PC-9 (cell line): ENCODE measurements at regions not wholly inside any gene's neighbourhood (a gene's known extent, or its start where the extent isn't known, plus 50 kb on each side); places are given as distances from the start of the nearest gene placed in this dataset.

Source experiments
- BruUV-seq: library from RNA; stranded (reverse); fragments of 400-500 nt; replicated peaks from 2 replicates; lab custom pipeline; 2021; lab: Mats Ljungman, UMichigan
- CTCF ChIA-PET: fragments of 300-600 bp; sonication (Branson Sonifier 250); formaldehyde crosslinking; loops from one replicate; lab custom pipeline; 2022; ENCODE audit warnings: antibody characterized with exemption; lab: Charles Lee
- POLR2A ChIA-PET: fragments of 300-600 bp; sonication (Branson Sonifier 250); formaldehyde crosslinking; loops from one replicate; lab custom pipeline; 2022; ENCODE audit warnings: antibody characterized with exemption; ENCODE audit not compliant: unreplicated experiment; lab: Charles Lee
- DNase-seq, 2 experiments: peaks; one replicate each; pipeline versions ENCODE4 v3.0.0 to v3.0.0-alpha.2; 2015 to 2022; ENCODE audit warnings: mixed read lengths in 1 of 2
- H2AFZ ChIP-seq: fragments of 200-600 bp; sonication (generic); 2 replicates; pipeline ENCODE4 v1.8.1; 2017; ENCODE audit warnings: antibody characterized with exemption
- H3F3A ChIP-seq: fragments of 200-600 bp; sonication (generic); 2 replicates; pipeline ENCODE4 v1.8.1; 2017; ENCODE audit warnings: antibody characterized with exemption, mild to moderate bottlenecking, low read depth; ENCODE audit not compliant: insufficient read depth
- H3K27ac ChIP-seq: fragments of 200-600 bp; sonication (generic); 2 replicates; pipeline ENCODE4 v1.6.1; 2016; ENCODE audit warnings: mixed run types
- H3K27me3 ChIP-seq: fragments of 200-600 bp; sonication (generic); 2 replicates; pipeline ENCODE4 v1.6.1; 2016; ENCODE audit warnings: low read depth, mixed run types; ENCODE audit not compliant: insufficient read depth
- H3K36me3 ChIP-seq: fragments of 200-600 bp; sonication (generic); 2 replicates; pipeline ENCODE4 v1.6.1; 2016; ENCODE audit warnings: low read depth, mixed run types
- H3K4me1 ChIP-seq: fragments of 200-600 bp; sonication (generic); replicated peaks from 2 replicates; pipeline ENCODE4 v1.6.1; 2016; ENCODE audit warnings: mixed run types; ENCODE audit not compliant: insufficient read depth
- H3K4me2 ChIP-seq: fragments of 200-600 bp; sonication (generic); 2 replicates; pipeline ENCODE4 v1.6.1; 2017; ENCODE audit warnings: mixed run types
- H3K4me3 ChIP-seq: fragments of 200-600 bp; sonication (generic); 2 replicates; pipeline ENCODE4 v1.6.1; 2016; ENCODE audit warnings: mixed run types
- H3K79me2 ChIP-seq: fragments of 200-600 bp; sonication (generic); 2 replicates; pipeline ENCODE4 v1.6.1; 2017; ENCODE audit warnings: low read depth, mixed run types
- H3K9me2 ChIP-seq: fragments of 200-600 bp; sonication (generic); 2 replicates; pipeline ENCODE4 v1.8.1; 2017; ENCODE audit warnings: mild to moderate bottlenecking; ENCODE audit not compliant: insufficient read depth
- H3K9me3 ChIP-seq: fragments of 200-600 bp; sonication (generic); 2 replicates; pipeline ENCODE4 v1.8.1; 2016; ENCODE audit warnings: low read depth; ENCODE audit not compliant: insufficient read depth
- H4K20me1 ChIP-seq: fragments of 200-600 bp; sonication (generic); 2 replicates; pipeline ENCODE4 v1.8.1; 2017; ENCODE audit not compliant: insufficient read depth
- CTCF ChIP-seq: fragments of 200-600 bp; sonication (generic); conservative IDR thresholded peaks from 2 replicates; pipeline ENCODE4 v1.6.1; 2017; ENCODE audit warnings: mixed run types, antibody characterized with exemption, mild to moderate bottlenecking, moderate library complexity
- EZH2 ChIP-seq: fragments of 200-600 bp; sonication (generic); IDR thresholded peaks from 2 replicates; pipeline ENCODE4 v1.8.0; 2017; ENCODE audit warnings: antibody characterized with exemption, low read depth
- intact Hi-C: fragments of 100-400 bp; cut with micrococcal nuclease; formaldehyde crosslinking; loops from one replicate; pipeline ENCODE4 v1.10.0; 2022; ENCODE audit not compliant: unreplicated experiment

- BruUV-seq: no TSS peak
Observed at GRCh38 chr5:72018143-72018803, 89.0 kb upstream of the MAP1B start.

GRCh38 chr5:72020161-72020983 is 86.9 kb upstream of the MAP1B start:
- TF ChIP-seq EZH2 (no peak), CTCF (no peak)
- no peaks in the 10 kb centered on the region for H4K20me1 ChIP-seq
- no peaks in the 10 kb centered on the region for H3K9me2 ChIP-seq
- intact Hi-C loops: no loop called here
- no peak overlapping the region for H3K4me3 ChIP-seq
- H3K36me3 ChIP-seq: no peaks in the 10 kb centered on the region
- H2AFZ ChIP-seq: no peak overlapping the region
- ChIA-PET POLR2A (no interaction called here), CTCF (no interaction called here)
- no TSS peak for BruUV-seq
- H3K4me1 ChIP-seq: no peaks in the 10 kb centered on the region
- H3K4me2 ChIP-seq: no peak overlapping the region
- H3K79me2 ChIP-seq: no peaks in the 10 kb centered on the region
- no peaks in the 10 kb centered on the region for H3K9me3 ChIP-seq
- H3K27ac ChIP-seq: no peak overlapping the region
- no peaks in the 10 kb centered on the region for H3F3A ChIP-seq
- no peaks in the 10 kb centered on the region for H3K27me3 ChIP-seq
- DNase-seq: no peak

More at GRCh38 chr5:72018143-72018803, 89.0 kb upstream of the MAP1B start:
- intact Hi-C loops: no loop called here
- DNase-seq: peak in 1 of 2 experiments; percentile 18
- H3K4me3 ChIP-seq: no peak overlapping the region
- POLR2A ChIA-PET: interaction anchor here (0.6 kb wide), 1 partner anchor 649 kb away, joined by 4 read pairs; no protein-coding TSS in a partner anchor
- H3K4me1 ChIP-seq: no peaks in the 10 kb centered on the region
- no peak overlapping the region for H2AFZ ChIP-seq
- TF ChIP-seq EZH2 (no peak), CTCF (peak; percentile 98)
- no peaks in the 10 kb centered on the region for H3K27me3 ChIP-seq
- no peak overlapping the region for H3K27ac ChIP-seq
- H3F3A ChIP-seq: no peaks in the 10 kb centered on the region
- no peaks in the 10 kb centered on the region for H3K9me3 ChIP-seq
- H3K4me2 ChIP-seq: no peak overlapping the region
- no peaks in the 10 kb centered on the region for H3K9me2 ChIP-seq
- CTCF ChIA-PET: no interaction called here
- H3K36me3 ChIP-seq: no peaks in the 10 kb centered on the region
- H3K79me2 ChIP-seq: no peaks in the 10 kb centered on the region
- no peaks in the 10 kb centered on the region for H4K20me1 ChIP-seq

GRCh38 chr5:72021651-72022357 is 85.5 kb upstream of the MAP1B start:
- no peak for DNase-seq
- CTCF ChIA-PET: no interaction called here
- no peak overlapping the region for H3K4me3 ChIP-seq
- no peaks in the 10 kb centered on the region for H4K20me1 ChIP-seq
- intact Hi-C loops: no loop called here
- no peaks in the 10 kb centered on the region for H3K79me2 ChIP-seq
- H3K27me3 ChIP-seq: no peaks in the 10 kb centered on the region
- no peaks in the 10 kb centered on the region for H3K9me3 ChIP-seq
- BruUV-seq: no TSS peak
- no peak overlapping the region for H3K4me2 ChIP-seq
- no peak overlapping the region for H2AFZ ChIP-seq
- H3K27ac ChIP-seq: no peak overlapping the region
- H3K36me3 ChIP-seq: no peaks in the 10 kb centered on the region
- H3K4me1 ChIP-seq: no peaks in the 10 kb centered on the region
- no peak for TF ChIP-seq EZH2
- no peak for TF ChIP-seq CTCF
- no peaks in the 10 kb centered on the region for H3F3A ChIP-seq
- POLR2A ChIA-PET: no interaction called here
- no peaks in the 10 kb centered on the region for H3K9me2 ChIP-seq
